ENCODE measurements at regions not wholly inside any gene's neighbourhood (a gene's known extent, or its start where the extent isn't known, plus 50 kb on each side); places are given as distances from the start of the nearest gene placed in this dataset.

DNA sequence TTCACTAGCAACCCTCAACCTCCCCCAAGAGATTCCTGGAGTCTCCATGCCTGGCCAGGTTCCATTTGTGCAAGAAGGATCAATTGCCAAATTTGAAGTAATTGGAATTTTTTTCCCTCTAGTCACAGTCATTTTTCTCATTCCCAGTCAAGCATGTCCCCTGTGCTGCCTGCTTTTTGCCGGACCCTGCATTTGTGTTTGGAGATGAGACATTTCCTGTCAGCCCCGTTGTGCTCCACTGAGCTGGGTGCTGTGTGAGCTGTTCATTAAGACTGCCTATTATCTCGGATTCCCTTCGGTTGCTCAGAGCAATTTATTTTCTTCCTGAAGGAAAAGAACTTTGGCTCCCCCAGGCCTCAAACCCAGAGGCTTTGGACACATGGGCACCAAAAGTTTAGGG lies 201.0 kb upstream of the NLRP1 start:
- DNase-seq (ENCODE audit: low read depth in 1 of 2, low spot score in 1 of 2) = no peak
- Histone ChIP-seq H3K36me3 (no peaks in the 10 kb centered on the region), H3K27me3 (no peaks in the 10 kb centered on the region), H3K4me3 (no peak overlapping the region), H3K4me1 (ENCODE audit: low read depth) (no peaks in the 10 kb centered on the region), H3K9me3 (ENCODE audit: low read depth) (no peaks in the 10 kb centered on the region), H3K27ac (no peak overlapping the region)
- TF ChIP-seq, protein P1, sequence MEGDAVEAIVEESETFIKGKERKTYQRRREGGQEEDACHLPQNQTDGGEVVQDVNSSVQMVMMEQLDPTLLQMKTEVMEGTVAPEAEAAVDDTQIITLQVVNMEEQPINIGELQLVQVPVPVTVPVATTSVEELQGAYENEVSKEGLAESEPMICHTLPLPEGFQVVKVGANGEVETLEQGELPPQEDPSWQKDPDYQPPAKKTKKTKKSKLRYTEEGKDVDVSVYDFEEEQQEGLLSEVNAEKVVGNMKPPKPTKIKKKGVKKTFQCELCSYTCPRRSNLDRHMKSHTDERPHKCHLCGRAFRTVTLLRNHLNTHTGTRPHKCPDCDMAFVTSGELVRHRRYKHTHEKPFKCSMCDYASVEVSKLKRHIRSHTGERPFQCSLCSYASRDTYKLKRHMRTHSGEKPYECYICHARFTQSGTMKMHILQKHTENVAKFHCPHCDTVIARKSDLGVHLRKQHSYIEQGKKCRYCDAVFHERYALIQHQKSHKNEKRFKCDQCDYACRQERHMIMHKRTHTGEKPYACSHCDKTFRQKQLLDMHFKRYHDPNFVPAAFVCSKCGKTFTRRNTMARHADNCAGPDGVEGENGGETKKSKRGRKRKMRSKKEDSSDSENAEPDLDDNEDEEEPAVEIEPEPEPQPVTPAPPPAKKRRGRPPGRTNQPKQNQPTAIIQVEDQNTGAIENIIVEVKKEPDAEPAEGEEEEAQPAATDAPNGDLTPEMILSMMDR (IDR thresholded peaks at IDR 0.05; ENCODE audit: low read depth, low read length) = no peak

DNA sequence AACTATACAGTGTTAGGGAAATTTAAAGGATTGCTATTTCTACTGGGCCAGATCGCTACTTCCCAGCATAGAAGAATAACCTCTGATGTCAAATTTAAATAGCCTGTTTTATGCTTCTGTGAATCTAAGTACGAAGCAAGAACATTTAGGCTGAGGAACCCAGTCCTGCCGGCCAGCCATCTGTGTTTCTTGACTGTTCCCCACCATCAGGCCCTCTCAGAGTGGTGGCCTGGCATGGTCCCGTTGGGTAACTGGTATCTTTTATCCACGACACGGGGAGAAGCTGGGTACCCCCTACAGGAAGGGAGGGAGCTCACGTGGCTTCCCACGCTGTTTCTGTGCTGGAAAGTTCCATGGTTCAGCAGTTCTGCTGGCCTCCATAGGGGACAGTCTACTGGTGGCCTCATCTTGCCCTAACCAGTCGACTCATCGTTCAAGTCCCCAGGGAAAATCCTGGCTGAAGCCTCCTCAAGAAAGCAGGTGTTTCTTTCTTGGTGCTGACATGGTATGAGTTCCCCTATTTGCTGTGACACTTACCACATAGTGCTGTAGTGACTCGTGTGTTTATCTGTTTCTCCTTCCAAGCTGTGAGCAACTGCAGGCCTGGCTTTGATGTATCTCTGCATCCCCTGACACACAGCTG lies 201.7 kb upstream of the NLRP1 start:
- Histone ChIP-seq H3K27ac (no peak overlapping the region), H3K4me3 (no peak overlapping the region), H3K4me1 (ENCODE audit: low read depth) (no peaks in the 10 kb centered on the region), H3K27me3 (no peaks in the 10 kb centered on the region), H3K9me3 (ENCODE audit: low read depth) (no peaks in the 10 kb centered on the region), H3K36me3 (no peaks in the 10 kb centered on the region)
- TF ChIP-seq, protein P1 (IDR thresholded peaks at IDR 0.05; ENCODE audit: low read depth, low read length) = no peak
- DNase-seq (ENCODE audit: low read depth in 1 of 2, low spot score in 1 of 2) = no peak

DNA sequence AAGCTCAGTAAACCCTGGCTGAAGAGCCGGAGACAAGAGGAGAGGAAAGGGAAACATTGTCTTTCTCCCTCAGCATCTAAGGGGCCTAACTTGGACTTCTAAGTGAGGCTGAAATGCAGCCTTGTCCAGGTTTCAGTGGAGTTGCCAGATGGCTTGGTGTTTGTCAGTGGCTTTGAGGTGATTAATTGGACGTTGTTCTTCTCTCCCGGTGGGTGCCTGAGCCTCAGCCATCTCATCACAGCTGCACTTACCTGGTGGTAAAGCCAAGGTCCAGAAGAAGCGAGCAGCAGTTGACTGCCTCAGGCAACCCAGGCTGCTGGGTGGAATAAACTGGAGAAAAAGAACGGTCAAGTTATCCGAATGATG lies 202.2 kb upstream of the NLRP1 start:
- Histone ChIP-seq H3K36me3 (no peaks in the 10 kb centered on the region), H3K27me3 (no peaks in the 10 kb centered on the region), H3K4me1 (ENCODE audit: low read depth) (no peaks in the 10 kb centered on the region), H3K9me3 (ENCODE audit: low read depth) (no peaks in the 10 kb centered on the region), H3K4me3 (no peak overlapping the region), H3K27ac (no peak overlapping the region)
- TF ChIP-seq, protein P1 (IDR thresholded peaks at IDR 0.05; ENCODE audit: low read depth, low read length) = no peak
- DNase-seq (ENCODE audit: low read depth in 1 of 2, low spot score in 1 of 2) = no peak

DNA sequence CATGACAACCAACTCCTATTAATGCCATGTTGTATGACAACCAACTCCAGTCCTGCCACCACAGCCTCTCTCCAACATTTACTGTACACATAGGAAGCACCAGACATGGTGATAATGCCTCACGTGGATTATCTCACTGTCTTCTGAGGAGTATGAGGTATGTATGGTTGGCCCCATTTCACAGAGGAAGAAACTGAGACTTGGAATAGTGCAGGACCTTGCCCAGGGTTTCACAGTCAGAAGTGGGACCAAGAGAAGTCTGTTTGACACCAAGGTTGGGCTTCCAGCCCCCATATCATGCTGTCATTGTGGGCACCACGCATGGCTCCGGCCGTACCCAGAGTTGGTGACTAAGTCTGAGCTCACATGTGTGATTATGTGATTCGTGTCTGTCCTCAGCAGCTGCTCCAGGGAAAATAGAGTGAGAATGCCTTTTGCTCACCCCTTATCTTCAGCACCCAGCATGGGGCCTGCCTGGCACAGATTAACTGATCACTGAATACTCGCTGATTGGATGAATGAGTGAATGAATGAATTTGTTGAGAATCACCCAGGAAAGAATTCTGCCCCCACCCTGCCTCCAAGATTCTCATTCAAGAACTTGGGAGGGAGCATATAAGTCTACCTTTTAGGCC lies 204.1 kb upstream of the NLRP1 start:
- no peak for DNase-seq (ENCODE audit: low read depth in 1 of 2, low spot score in 1 of 2)

DNA sequence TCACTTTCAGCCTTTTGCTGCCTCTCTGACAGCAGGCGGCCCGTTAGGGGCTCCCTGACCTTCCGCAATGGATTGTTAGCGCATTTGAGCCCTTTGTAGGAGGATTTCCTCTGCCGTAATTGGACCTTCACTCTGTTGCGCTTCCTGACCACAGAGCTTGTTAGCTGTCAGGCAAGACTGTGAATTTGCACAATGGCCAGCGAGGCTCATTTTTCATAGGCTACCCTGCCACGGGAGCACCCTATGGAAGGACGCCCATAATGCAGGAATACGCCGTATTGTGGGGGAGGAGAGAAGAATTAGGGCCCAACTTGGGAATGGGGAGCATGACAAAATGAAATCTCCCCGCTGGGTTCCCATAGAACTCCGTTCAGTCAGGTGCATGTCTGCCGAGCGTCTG lies 205.2 kb upstream of the NLRP1 start:
- H3K4me1 ChIP-seq (ENCODE audit: low read depth) = no peaks in the 10 kb centered on the region
- H3K4me3 ChIP-seq = no peak overlapping the region
- no peaks in the 10 kb centered on the region for H3K27me3 ChIP-seq
- no peaks in the 10 kb centered on the region for H3K9me3 ChIP-seq (ENCODE audit: low read depth)
- H3K36me3 ChIP-seq = no peaks in the 10 kb centered on the region
- TF ChIP-seq, protein P1 (IDR thresholded peaks at IDR 0.05; ENCODE audit: low read depth, low read length) = no peak
- DNase-seq (ENCODE audit: low read depth in 1 of 2, low spot score in 1 of 2) = no peak
- H3K27ac ChIP-seq = no peak overlapping the region

More for the DNA sequence above, 204.1 kb upstream of the NLRP1 start:
- H3K36me3 ChIP-seq = no peaks in the 10 kb centered on the region
- H3K9me3 ChIP-seq (ENCODE audit: low read depth) = no peaks in the 10 kb centered on the region
- TF ChIP-seq, protein P1 (IDR thresholded peaks at IDR 0.05; ENCODE audit: low read depth, low read length) = no peak
- H3K4me3 ChIP-seq = no peak overlapping the region
- no peak overlapping the region for H3K27ac ChIP-seq
- no peaks in the 10 kb centered on the region for H3K4me1 ChIP-seq (ENCODE audit: low read depth)
- H3K27me3 ChIP-seq = no peaks in the 10 kb centered on the region
